Stimulated activated CD4-positive, alpha-beta T cell treated with anti-CD3 and anti-CD28 coated beads, Interleukin-1b, Interleukin-23, amount 100 ng/mL, for 1 hour (primary cell): ENCODE measurements at regions not wholly inside any gene's neighbourhood (a gene's known extent, or its start where the extent isn't known, plus 50 kb on each side); places are given as distances from the start of the nearest gene placed in this dataset.
"Not testable (repeated sequence)": the region's sequence is repeated elsewhere in the genome, so short reads cannot be mapped to it uniquely, and the experiment has no call there.

ENCODE experiments used
- DNase-seq, 2 donors: peaks; one replicate each; pipeline ENCODE4 v3.0.0-alpha.2; 2020; ENCODE audit warnings: low read depth in 2 of 2

GRCh38 chrX:43373032-43373431 is 283.1 kb upstream of the MAOA start:
- no peak for DNase-seq

GRCh38 chrX:43375136-43375535 is 281.0 kb upstream of the MAOA start:
- DNase-seq, result no peak

- DNase-seq, result no peak
Measured at GRCh38 chrX:43380704-43381103, 275.4 kb upstream of the MAOA start.

GRCh38 chrX:43386875-43387274 is 269.2 kb upstream of the MAOA start:
- DNase-seq, result no peak

GRCh38 chrX:43405191-43405590 is 250.9 kb upstream of the MAOA start:
- DNase-seq, result no peak

GRCh38 chrX:43423876-43424275 is 232.2 kb upstream of the MAOA start:
- no peak for DNase-seq

- no peak for DNase-seq
Measured at GRCh38 chrX:43436517-43436916, 219.6 kb upstream of the MAOA start.

- no peak for DNase-seq
Measured at GRCh38 chrX:43446752-43447151, 209.3 kb upstream of the MAOA start.

- no peak for DNase-seq
Measured at GRCh38 chrX:43448688-43449087, 207.4 kb upstream of the MAOA start.

GRCh38 chrX:43450355-43450754 is 205.7 kb upstream of the MAOA start:
- no peak for DNase-seq

GRCh38 chrX:43451976-43452686 is 204.0 kb upstream of the MAOA start:
- not testable (repeated sequence) for DNase-seq

- DNase-seq, result no peak
Measured at GRCh38 chrX:43456063-43456462, 200.0 kb upstream of the MAOA start.

- DNase-seq, result no peak
Measured at GRCh38 chrX:43456906-43457305, 199.2 kb upstream of the MAOA start.

GRCh38 chrX:43467608-43468234 is 188.4 kb upstream of the MAOA start:
- DNase-seq, result no peak

GRCh38 chrX:43469391-43470054 is 186.6 kb upstream of the MAOA start:
- no peak for DNase-seq

GRCh38 chrX:43474321-43474720 is 181.8 kb upstream of the MAOA start:
- no peak for DNase-seq

GRCh38 chrX:43479070-43479469 is 177.0 kb upstream of the MAOA start:
- DNase-seq, result no peak

- DNase-seq, result no peak
Measured at GRCh38 chrX:43479850-43480249, 176.2 kb upstream of the MAOA start.

- DNase-seq, result no peak
Measured at GRCh38 chrX:43481576-43481975, 174.5 kb upstream of the MAOA start.

- no peak for DNase-seq
Measured at GRCh38 chrX:43493756-43494155, 162.3 kb upstream of the MAOA start.

- DNase-seq, result no peak
Measured at GRCh38 chrX:43500246-43500645, 155.9 kb upstream of the MAOA start.

GRCh38 chrX:43500996-43501694 is 155.0 kb upstream of the MAOA start:
- no peak for DNase-seq

GRCh38 chrX:43504394-43504793 is 151.7 kb upstream of the MAOA start:
- no peak for DNase-seq
